ENCODE measurements at regions not wholly inside any gene's neighbourhood (a gene's known extent, or its start where the extent isn't known, plus 50 kb on each side); places are given as distances from the start of the nearest gene placed in this dataset.

DNA sequence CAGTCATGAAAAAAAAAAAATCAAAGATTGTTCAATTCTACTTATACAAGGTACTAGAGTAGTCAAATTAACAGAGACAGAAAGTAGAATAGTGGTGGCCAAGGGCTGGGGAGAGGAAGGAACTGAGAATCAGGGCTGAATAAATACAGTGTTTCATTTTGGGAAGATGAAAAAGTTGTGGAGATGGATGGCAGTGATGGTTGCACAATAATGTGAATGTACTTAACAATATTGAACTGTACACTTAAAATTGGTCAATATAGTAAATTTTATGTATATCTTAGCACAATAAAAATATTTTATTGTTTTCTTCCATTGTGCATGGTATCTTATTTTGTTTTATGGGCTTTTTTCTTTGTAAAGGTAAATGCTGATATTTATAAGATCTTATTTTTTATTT lies 262.2 kb upstream of the AGTR1 start:
- H3K4me3 ChIP-seq (replicated peaks; ENCODE audit: insufficient read depth, low read length), result no peak overlapping the region
- DNase-seq (ENCODE audit: low read depth in 1 of 2, low spot score in 1 of 2), result no peak
- no peaks in the 10 kb centered on the region for H3K27me3 ChIP-seq (ENCODE audit: insufficient read depth, poor library complexity, severe bottlenecking)
- no peak overlapping the region for H3K27ac ChIP-seq (replicated peaks)
- TF ChIP-seq POLR2AphosphoS5 (IDR thresholded peaks at IDR 0.05; ENCODE audit: low read depth) (no peak), GABPA (IDR thresholded peaks at IDR 0.05; ENCODE audit: low read depth) (no peak), SPI1 (IDR thresholded peaks at IDR 0.05; ENCODE audit: borderline replicate concordance, low read depth) (no peak)
- TF ChIP-seq, protein P1, sequence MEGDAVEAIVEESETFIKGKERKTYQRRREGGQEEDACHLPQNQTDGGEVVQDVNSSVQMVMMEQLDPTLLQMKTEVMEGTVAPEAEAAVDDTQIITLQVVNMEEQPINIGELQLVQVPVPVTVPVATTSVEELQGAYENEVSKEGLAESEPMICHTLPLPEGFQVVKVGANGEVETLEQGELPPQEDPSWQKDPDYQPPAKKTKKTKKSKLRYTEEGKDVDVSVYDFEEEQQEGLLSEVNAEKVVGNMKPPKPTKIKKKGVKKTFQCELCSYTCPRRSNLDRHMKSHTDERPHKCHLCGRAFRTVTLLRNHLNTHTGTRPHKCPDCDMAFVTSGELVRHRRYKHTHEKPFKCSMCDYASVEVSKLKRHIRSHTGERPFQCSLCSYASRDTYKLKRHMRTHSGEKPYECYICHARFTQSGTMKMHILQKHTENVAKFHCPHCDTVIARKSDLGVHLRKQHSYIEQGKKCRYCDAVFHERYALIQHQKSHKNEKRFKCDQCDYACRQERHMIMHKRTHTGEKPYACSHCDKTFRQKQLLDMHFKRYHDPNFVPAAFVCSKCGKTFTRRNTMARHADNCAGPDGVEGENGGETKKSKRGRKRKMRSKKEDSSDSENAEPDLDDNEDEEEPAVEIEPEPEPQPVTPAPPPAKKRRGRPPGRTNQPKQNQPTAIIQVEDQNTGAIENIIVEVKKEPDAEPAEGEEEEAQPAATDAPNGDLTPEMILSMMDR (IDR thresholded peaks at IDR 0.05; ENCODE audit: insufficient read depth, low read length), result no peak
- TF ChIP-seq, protein P2, sequence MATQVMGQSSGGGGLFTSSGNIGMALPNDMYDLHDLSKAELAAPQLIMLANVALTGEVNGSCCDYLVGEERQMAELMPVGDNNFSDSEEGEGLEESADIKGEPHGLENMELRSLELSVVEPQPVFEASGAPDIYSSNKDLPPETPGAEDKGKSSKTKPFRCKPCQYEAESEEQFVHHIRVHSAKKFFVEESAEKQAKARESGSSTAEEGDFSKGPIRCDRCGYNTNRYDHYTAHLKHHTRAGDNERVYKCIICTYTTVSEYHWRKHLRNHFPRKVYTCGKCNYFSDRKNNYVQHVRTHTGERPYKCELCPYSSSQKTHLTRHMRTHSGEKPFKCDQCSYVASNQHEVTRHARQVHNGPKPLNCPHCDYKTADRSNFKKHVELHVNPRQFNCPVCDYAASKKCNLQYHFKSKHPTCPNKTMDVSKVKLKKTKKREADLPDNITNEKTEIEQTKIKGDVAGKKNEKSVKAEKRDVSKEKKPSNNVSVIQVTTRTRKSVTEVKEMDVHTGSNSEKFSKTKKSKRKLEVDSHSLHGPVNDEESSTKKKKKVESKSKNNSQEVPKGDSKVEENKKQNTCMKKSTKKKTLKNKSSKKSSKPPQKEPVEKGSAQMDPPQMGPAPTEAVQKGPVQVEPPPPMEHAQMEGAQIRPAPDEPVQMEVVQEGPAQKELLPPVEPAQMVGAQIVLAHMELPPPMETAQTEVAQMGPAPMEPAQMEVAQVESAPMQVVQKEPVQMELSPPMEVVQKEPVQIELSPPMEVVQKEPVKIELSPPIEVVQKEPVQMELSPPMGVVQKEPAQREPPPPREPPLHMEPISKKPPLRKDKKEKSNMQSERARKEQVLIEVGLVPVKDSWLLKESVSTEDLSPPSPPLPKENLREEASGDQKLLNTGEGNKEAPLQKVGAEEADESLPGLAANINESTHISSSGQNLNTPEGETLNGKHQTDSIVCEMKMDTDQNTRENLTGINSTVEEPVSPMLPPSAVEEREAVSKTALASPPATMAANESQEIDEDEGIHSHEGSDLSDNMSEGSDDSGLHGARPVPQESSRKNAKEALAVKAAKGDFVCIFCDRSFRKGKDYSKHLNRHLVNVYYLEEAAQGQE (IDR thresholded peaks at IDR 0.05; ENCODE audit: insufficient replicate concordance, low read depth), result no peak

- no peak overlapping the region for H3K27ac ChIP-seq (replicated peaks)
- H3K27me3 ChIP-seq (ENCODE audit: insufficient read depth, poor library complexity, severe bottlenecking), result peaks cover 2% of the 10 kb centered on the region
- H3K4me3 ChIP-seq (replicated peaks; ENCODE audit: insufficient read depth, low read length), result no peak overlapping the region
- DNase-seq (ENCODE audit: low read depth in 1 of 2, low spot score in 1 of 2), result no peak
- no peak for TF ChIP-seq SPI1 (IDR thresholded peaks at IDR 0.05; ENCODE audit: borderline replicate concordance, low read depth)
- TF ChIP-seq, protein P1 (IDR thresholded peaks at IDR 0.05; ENCODE audit: insufficient read depth, low read length), result no peak
- TF ChIP-seq GABPA (IDR thresholded peaks at IDR 0.05; ENCODE audit: low read depth), result no peak
- TF ChIP-seq POLR2AphosphoS5 (IDR thresholded peaks at IDR 0.05; ENCODE audit: low read depth), result no peak
- TF ChIP-seq, protein P2 (IDR thresholded peaks at IDR 0.05; ENCODE audit: insufficient replicate concordance, low read depth), result no peak
Observed at GRCh38 chr3:148439254-148439822, 258.4 kb upstream of the AGTR1 start.

- Histone ChIP-seq H3K4me3 (replicated peaks; ENCODE audit: insufficient read depth, low read length) (no peak overlapping the region), H3K27ac (replicated peaks) (no peak overlapping the region), H3K27me3 (ENCODE audit: insufficient read depth, poor library complexity, severe bottlenecking) (peaks cover 2% of the 10 kb centered on the region)
- no peak for DNase-seq (ENCODE audit: low read depth in 1 of 2, low spot score in 1 of 2)
- no peak for TF ChIP-seq GABPA (IDR thresholded peaks at IDR 0.05; ENCODE audit: low read depth)
- TF ChIP-seq POLR2AphosphoS5 (IDR thresholded peaks at IDR 0.05; ENCODE audit: low read depth), result no peak
- TF ChIP-seq, protein P1 (IDR thresholded peaks at IDR 0.05; ENCODE audit: insufficient read depth, low read length), result no peak
- no peak for TF ChIP-seq SPI1 (IDR thresholded peaks at IDR 0.05; ENCODE audit: borderline replicate concordance, low read depth)
Observed at GRCh38 chr3:148441191-148441590, 256.5 kb upstream of the AGTR1 start.

- no peak for DNase-seq (ENCODE audit: low read depth in 1 of 2, low spot score in 1 of 2)
- no peak for TF ChIP-seq GABPA (IDR thresholded peaks at IDR 0.05; ENCODE audit: low read depth)
- TF ChIP-seq, protein P2 (IDR thresholded peaks at IDR 0.05; ENCODE audit: insufficient replicate concordance, low read depth), result no peak
- TF ChIP-seq, protein P1 (IDR thresholded peaks at IDR 0.05; ENCODE audit: insufficient read depth, low read length), result no peak
- TF ChIP-seq SPI1 (IDR thresholded peaks at IDR 0.05; ENCODE audit: borderline replicate concordance, low read depth), result no peak
- no peak for TF ChIP-seq POLR2AphosphoS5 (IDR thresholded peaks at IDR 0.05; ENCODE audit: low read depth)
- Histone ChIP-seq H3K27ac (replicated peaks) (no peak overlapping the region), H3K4me3 (replicated peaks; ENCODE audit: insufficient read depth, low read length) (no peak overlapping the region), H3K27me3 (ENCODE audit: insufficient read depth, poor library complexity, severe bottlenecking) (no peaks in the 10 kb centered on the region)
Observed at GRCh38 chr3:148450819-148451218, 246.9 kb upstream of the AGTR1 start.

All from HL-60 (cell line).